ENCODE measurements at regions not wholly inside any gene's neighbourhood (a gene's known extent, or its start where the extent isn't known, plus 50 kb on each side); places are given as distances from the start of the nearest gene placed in this dataset.

DNA sequence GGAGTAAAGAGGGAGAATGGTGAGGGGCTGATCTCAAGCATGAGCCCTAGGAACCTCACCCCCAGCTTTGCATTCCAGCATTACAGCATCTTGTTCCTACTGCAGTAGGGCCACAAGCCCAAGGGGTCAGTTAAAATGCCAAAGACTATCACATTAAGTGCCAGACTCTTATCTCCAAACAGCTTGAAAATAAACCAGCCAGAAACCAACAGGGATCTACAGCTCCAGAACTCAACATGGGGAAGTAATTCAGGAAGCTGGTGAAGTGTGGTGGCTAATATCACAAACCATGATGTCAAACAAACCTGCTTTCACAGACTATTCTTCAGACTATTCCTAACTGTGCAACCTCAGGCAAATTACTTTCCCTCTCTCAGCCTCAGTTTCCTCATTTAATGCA is 278.3 kb downstream of the TNS1 start:
- TF ChIP-seq, protein P1, sequence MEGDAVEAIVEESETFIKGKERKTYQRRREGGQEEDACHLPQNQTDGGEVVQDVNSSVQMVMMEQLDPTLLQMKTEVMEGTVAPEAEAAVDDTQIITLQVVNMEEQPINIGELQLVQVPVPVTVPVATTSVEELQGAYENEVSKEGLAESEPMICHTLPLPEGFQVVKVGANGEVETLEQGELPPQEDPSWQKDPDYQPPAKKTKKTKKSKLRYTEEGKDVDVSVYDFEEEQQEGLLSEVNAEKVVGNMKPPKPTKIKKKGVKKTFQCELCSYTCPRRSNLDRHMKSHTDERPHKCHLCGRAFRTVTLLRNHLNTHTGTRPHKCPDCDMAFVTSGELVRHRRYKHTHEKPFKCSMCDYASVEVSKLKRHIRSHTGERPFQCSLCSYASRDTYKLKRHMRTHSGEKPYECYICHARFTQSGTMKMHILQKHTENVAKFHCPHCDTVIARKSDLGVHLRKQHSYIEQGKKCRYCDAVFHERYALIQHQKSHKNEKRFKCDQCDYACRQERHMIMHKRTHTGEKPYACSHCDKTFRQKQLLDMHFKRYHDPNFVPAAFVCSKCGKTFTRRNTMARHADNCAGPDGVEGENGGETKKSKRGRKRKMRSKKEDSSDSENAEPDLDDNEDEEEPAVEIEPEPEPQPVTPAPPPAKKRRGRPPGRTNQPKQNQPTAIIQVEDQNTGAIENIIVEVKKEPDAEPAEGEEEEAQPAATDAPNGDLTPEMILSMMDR (conservative IDR thresholded peaks at IDR 0.05 in 1 of 2, IDR thresholded peaks at IDR 0.05 in 1 of 2; ENCODE audit: extremely low read depth in 1 of 2, insufficient read depth in 1 of 2, low read depth in 1 of 2, low read length in 2 of 2): no peak
- TF ChIP-seq EZH2 (IDR thresholded peaks at IDR 0.05; ENCODE audit: borderline replicate concordance, low read length): no peak
